ENCODE measurements at regions not wholly inside any gene's neighbourhood (a gene's known extent, or its start where the extent isn't known, plus 50 kb on each side); places are given as distances from the start of the nearest gene placed in this dataset.
"Not testable (repeated sequence)": the region's sequence is repeated elsewhere in the genome, so short reads cannot be mapped to it uniquely, and the experiment has no call there.

GRCh38 chr6:68239034-68239433, 396.0 kb upstream of the ADGRB3 start:
- Histone ChIP-seq H3K4me1 (ENCODE audit: control insufficient read depth, insufficient read depth, low read length) (no peaks in the 10 kb centered on the region), H3K9me3 (ENCODE audit: control insufficient read depth, insufficient read depth, low read length) (no peaks in the 10 kb centered on the region), H3K4me3 (ENCODE audit: low read length) (no peak overlapping the region), H3K27me3 (ENCODE audit: control insufficient read depth, insufficient read depth, low read length) (no peaks in the 10 kb centered on the region), H3K36me3 (ENCODE audit: control insufficient read depth, insufficient read depth, low read length) (no peaks in the 10 kb centered on the region), H3K27ac (ENCODE audit: low read length) (no peak overlapping the region)
- WGBS (ENCODE audit: insufficient coverage, insufficient read length), result 100% methylated on average over 2 of the region's 2 CpGs
- DNase-seq (ENCODE audit: low read depth, low spot score), result no peak

DNA sequence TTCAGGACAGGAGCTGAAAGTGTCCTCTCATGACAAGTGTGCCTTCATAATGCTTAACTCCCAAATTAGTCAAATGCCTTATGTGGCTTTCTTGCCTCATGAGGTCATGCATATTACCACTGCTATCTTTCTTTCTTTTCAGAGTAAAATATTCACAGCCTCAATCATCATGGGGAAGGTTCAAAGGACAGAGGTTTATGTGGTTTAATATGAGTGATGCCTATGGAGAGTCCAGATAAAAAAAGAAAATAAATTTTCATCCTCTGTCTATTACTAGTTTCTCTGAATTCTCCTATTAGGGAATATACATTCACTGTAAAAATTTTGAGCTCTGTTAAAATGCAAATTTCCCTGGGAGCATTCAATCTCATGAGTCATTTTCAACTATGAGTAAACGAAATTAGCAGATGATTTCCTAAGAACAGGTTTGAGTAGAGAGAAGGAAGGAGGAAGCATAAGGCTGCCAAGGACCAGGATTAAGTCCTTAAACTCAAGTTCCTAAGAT, 396.9 kb upstream of the ADGRB3 start:
- no peak for DNase-seq (ENCODE audit: low read depth, low spot score)
- Histone ChIP-seq H3K4me3 (ENCODE audit: low read length) (no peak overlapping the region), H3K27me3 (ENCODE audit: control insufficient read depth, insufficient read depth, low read length) (no peaks in the 10 kb centered on the region), H3K27ac (ENCODE audit: low read length) (no peak overlapping the region), H3K4me1 (ENCODE audit: control insufficient read depth, insufficient read depth, low read length) (no peaks in the 10 kb centered on the region), H3K36me3 (ENCODE audit: control insufficient read depth, insufficient read depth, low read length) (no peaks in the 10 kb centered on the region), H3K9me3 (ENCODE audit: control insufficient read depth, insufficient read depth, low read length) (no peaks in the 10 kb centered on the region)
- no CpG with 5 or more reads among the region's 1 CpG for WGBS (ENCODE audit: insufficient coverage, insufficient read length)

DNA sequence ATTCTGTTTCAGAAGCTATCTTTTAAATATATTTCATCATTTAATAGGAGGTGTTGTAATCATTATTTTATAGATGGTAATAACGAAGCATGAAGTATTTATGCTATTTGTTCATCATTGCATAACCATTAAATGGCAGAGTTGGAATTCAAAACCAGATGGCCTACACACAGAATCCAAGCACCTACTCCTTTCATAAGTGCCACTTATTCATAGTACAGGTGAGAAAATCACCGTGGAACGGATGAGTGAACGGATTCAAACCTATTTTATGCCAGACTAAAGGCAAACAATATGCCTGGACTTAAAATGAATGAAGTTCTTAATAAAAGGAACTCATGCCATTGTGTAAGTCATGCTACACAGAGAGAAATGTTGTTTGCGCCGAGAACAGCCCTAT, 397.9 kb upstream of the ADGRB3 start:
- Histone ChIP-seq H3K9me3 (ENCODE audit: control insufficient read depth, insufficient read depth, low read length) (no peaks in the 10 kb centered on the region), H3K4me1 (ENCODE audit: control insufficient read depth, insufficient read depth, low read length) (no peaks in the 10 kb centered on the region), H3K27ac (ENCODE audit: low read length) (no peak overlapping the region), H3K4me3 (ENCODE audit: low read length) (no peak overlapping the region), H3K36me3 (ENCODE audit: control insufficient read depth, insufficient read depth, low read length) (no peaks in the 10 kb centered on the region), H3K27me3 (ENCODE audit: control insufficient read depth, insufficient read depth, low read length) (no peaks in the 10 kb centered on the region)
- DNase-seq (ENCODE audit: low read depth, low spot score), result no peak
- WGBS (ENCODE audit: insufficient coverage, insufficient read length), result no CpG with 5 or more reads among the region's 6 CpGs

DNA sequence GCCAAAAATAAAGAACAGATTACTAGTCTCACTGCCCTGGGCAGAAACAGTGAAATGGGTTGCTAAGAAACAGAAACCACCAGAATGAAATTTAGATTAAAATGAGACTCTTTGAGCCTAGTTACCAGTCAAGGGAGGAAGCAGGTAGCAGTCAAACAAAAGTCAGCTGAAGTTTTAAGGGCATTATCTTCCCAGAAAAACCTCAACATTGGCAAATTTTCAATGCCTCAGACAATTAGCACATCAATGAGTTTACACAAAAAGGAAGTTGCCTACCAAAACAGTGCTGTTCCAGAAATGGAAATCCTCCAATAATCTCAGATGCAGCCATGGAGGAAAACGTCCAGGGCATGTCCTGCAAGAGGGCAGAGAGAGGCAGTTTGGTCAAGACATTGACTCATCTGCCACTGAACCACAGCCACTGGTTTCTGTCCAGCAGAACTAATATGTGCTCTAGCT, 399.7 kb upstream of the ADGRB3 start:
- no peaks in the 10 kb centered on the region for H3K27me3 ChIP-seq (ENCODE audit: control insufficient read depth, insufficient read depth, low read length)
- WGBS (ENCODE audit: insufficient coverage, insufficient read length), result no CpG with 5 or more reads among the region's 1 CpG
- no peak for DNase-seq (ENCODE audit: low read depth, low spot score)
- no peaks in the 10 kb centered on the region for H3K4me1 ChIP-seq (ENCODE audit: control insufficient read depth, insufficient read depth, low read length)
- H3K27ac ChIP-seq (ENCODE audit: low read length), result no peak overlapping the region
- H3K4me3 ChIP-seq (ENCODE audit: low read length), result no peak overlapping the region
- H3K36me3 ChIP-seq (ENCODE audit: control insufficient read depth, insufficient read depth, low read length), result no peaks in the 10 kb centered on the region
- no peaks in the 10 kb centered on the region for H3K9me3 ChIP-seq (ENCODE audit: control insufficient read depth, insufficient read depth, low read length)

DNA sequence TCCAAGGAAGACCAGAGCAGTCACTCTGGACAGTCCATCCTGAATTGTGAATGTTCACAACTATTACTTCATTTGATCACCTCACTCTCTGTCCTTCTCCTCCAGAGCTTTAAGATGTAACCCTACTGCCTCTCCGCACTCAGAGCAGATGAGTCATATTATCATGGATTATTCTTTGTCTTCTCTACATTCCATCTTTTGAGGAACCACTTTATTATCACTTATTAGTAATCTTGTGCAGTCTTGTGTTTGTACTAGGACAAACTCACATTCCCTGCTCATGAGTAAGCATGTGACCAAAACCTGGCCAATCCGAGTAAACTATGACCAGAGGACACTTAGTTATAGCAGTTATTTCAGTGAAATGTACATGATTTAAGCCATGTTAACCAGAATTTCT, 401.5 kb upstream of the ADGRB3 start:
- DNase-seq (ENCODE audit: low read depth, low spot score), result no peak
- Histone ChIP-seq H3K36me3 (ENCODE audit: control insufficient read depth, insufficient read depth, low read length) (no peaks in the 10 kb centered on the region), H3K27ac (ENCODE audit: low read length) (no peak overlapping the region), H3K9me3 (ENCODE audit: control insufficient read depth, insufficient read depth, low read length) (no peaks in the 10 kb centered on the region), H3K4me1 (ENCODE audit: control insufficient read depth, insufficient read depth, low read length) (no peaks in the 10 kb centered on the region), H3K4me3 (ENCODE audit: low read length) (no peak overlapping the region), H3K27me3 (ENCODE audit: control insufficient read depth, insufficient read depth, low read length) (no peaks in the 10 kb centered on the region)
- no CpG with 5 or more reads among the region's 2 CpGs for WGBS (ENCODE audit: insufficient coverage, insufficient read length)

- Histone ChIP-seq H3K4me3 (ENCODE audit: low read length) (no peak overlapping the region), H3K27me3 (ENCODE audit: control insufficient read depth, insufficient read depth, low read length) (no peaks in the 10 kb centered on the region), H3K4me1 (ENCODE audit: control insufficient read depth, insufficient read depth, low read length) (no peaks in the 10 kb centered on the region), H3K27ac (ENCODE audit: low read length) (no peak overlapping the region), H3K36me3 (ENCODE audit: control insufficient read depth, insufficient read depth, low read length) (no peaks in the 10 kb centered on the region), H3K9me3 (ENCODE audit: control insufficient read depth, insufficient read depth, low read length) (no peaks in the 10 kb centered on the region)
- no peak for DNase-seq (ENCODE audit: low read depth, low spot score)
- no CpG with 5 or more reads among the region's 1 CpG for WGBS (ENCODE audit: insufficient coverage, insufficient read length)
These were observed 405.5 kb upstream of the ADGRB3 start for GRCh38 chr6:68229566-68229965.

GRCh38 chr6:68226460-68226859, 408.6 kb upstream of the ADGRB3 start:
- Histone ChIP-seq H3K9me3 (ENCODE audit: control insufficient read depth, insufficient read depth, low read length) (no peaks in the 10 kb centered on the region), H3K36me3 (ENCODE audit: control insufficient read depth, insufficient read depth, low read length) (no peaks in the 10 kb centered on the region), H3K4me1 (ENCODE audit: control insufficient read depth, insufficient read depth, low read length) (no peaks in the 10 kb centered on the region), H3K27ac (ENCODE audit: low read length) (no peak overlapping the region), H3K27me3 (ENCODE audit: control insufficient read depth, insufficient read depth, low read length) (no peaks in the 10 kb centered on the region), H3K4me3 (ENCODE audit: low read length) (no peak overlapping the region)
- WGBS (ENCODE audit: insufficient coverage, insufficient read length), result no CpG with 5 or more reads among the region's 3 CpGs
- DNase-seq (ENCODE audit: low read depth, low spot score), result no peak

DNA sequence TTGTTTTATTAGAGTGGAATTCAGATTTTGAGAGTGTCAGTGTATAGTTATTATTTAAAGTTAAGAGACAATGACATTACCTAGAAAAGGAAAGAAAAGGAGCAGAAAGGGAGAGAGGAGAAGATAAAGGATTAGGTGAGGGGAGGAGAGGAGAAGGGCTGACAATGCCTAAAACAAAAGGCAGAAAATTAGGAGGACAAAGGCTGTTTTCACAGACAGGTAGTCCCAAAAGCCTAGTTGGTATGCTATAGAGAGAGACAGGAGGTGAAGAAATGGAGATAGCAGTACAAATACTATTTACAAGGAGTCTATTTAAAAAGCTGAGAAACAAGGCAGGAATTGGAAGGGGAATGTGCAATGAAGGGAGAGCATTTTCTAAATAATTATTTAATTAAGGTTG, 409.4 kb upstream of the ADGRB3 start:
- Histone ChIP-seq H3K4me1 (ENCODE audit: control insufficient read depth, insufficient read depth, low read length) (no peaks in the 10 kb centered on the region), H3K9me3 (ENCODE audit: control insufficient read depth, insufficient read depth, low read length) (no peaks in the 10 kb centered on the region), H3K36me3 (ENCODE audit: control insufficient read depth, insufficient read depth, low read length) (no peaks in the 10 kb centered on the region), H3K27ac (ENCODE audit: low read length) (no peak overlapping the region), H3K27me3 (ENCODE audit: control insufficient read depth, insufficient read depth, low read length) (no peaks in the 10 kb centered on the region), H3K4me3 (ENCODE audit: low read length) (no peak overlapping the region)
- no peak for DNase-seq (ENCODE audit: low read depth, low spot score)

DNA sequence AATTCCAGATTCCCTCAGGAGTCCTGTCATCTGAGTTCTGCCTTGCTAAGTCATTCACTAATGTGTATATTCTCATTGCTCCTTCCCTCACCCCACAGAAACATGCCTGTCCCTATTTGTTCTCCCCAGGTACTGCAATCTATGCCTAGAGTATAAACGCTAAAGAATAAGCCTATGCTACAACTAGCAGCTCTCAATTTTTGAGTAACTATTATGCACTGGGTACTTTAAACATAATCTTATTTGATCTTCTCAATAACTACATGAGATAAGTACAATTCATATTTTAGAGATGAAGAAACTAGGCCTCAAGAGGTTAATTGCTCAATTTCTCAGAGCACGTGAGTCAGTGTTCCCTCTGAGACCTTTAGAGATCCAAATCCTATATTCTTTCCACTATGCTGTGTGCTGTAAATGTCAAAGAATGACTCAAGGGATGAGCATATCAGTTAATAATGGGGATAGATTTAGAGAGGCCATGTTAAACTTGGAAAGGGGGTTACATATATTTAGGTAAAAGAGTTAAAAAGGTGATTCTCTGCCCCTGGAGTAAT, 423.8 kb upstream of the ADGRB3 start:
- no peak overlapping the region for H3K27ac ChIP-seq (ENCODE audit: low read length)
- H3K27me3 ChIP-seq (ENCODE audit: control insufficient read depth, insufficient read depth, low read length), result no peaks in the 10 kb centered on the region
- no peaks in the 10 kb centered on the region for H3K9me3 ChIP-seq (ENCODE audit: control insufficient read depth, insufficient read depth, low read length)
- no peak for DNase-seq (ENCODE audit: low read depth, low spot score)
- WGBS (ENCODE audit: insufficient coverage, insufficient read length), result no CpG with 5 or more reads among the region's 2 CpGs
- no peaks in the 10 kb centered on the region for H3K36me3 ChIP-seq (ENCODE audit: control insufficient read depth, insufficient read depth, low read length)
- no peak overlapping the region for H3K4me3 ChIP-seq (ENCODE audit: low read length)
- H3K4me1 ChIP-seq (ENCODE audit: control insufficient read depth, insufficient read depth, low read length), result no peaks in the 10 kb centered on the region

DNA sequence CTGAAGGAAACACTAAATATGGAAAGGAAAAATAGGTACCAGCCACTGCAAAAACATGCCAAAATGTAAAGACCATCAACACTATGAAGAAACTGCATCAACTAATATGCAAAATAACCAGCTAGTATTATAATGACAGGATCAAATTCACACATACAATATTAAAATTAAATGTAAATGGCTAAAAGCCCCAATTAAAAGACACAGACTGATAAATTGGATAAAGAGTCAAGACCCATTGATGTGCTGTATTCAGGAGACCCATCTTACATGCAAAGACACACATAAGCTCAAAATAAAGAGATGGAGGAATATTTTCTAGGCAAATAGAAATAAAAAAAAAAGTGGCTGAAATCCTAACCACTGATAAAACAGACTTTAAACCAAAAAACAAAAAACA, 427.5 kb upstream of the ADGRB3 start:
- DNase-seq (ENCODE audit: low read depth, low spot score); H3K27ac ChIP-seq (ENCODE audit: low read length); H3K4me3 ChIP-seq (ENCODE audit: low read length); H3K27me3 ChIP-seq (ENCODE audit: control insufficient read depth, insufficient read depth, low read length); H3K9me3 ChIP-seq (ENCODE audit: control insufficient read depth, insufficient read depth, low read length); H3K36me3 ChIP-seq (ENCODE audit: control insufficient read depth, insufficient read depth, low read length); H3K4me1 ChIP-seq (ENCODE audit: control insufficient read depth, insufficient read depth, low read length): not testable (repeated sequence)

- no peak overlapping the region for H3K27ac ChIP-seq (ENCODE audit: low read length)
- H3K36me3 ChIP-seq (ENCODE audit: control insufficient read depth, insufficient read depth, low read length), result no peaks in the 10 kb centered on the region
- H3K4me1 ChIP-seq (ENCODE audit: control insufficient read depth, insufficient read depth, low read length), result no peaks in the 10 kb centered on the region
- H3K27me3 ChIP-seq (ENCODE audit: control insufficient read depth, insufficient read depth, low read length), result no peaks in the 10 kb centered on the region
- no peak for DNase-seq (ENCODE audit: low read depth, low spot score)
- no peak overlapping the region for H3K4me3 ChIP-seq (ENCODE audit: low read length)
- H3K9me3 ChIP-seq (ENCODE audit: control insufficient read depth, insufficient read depth, low read length), result no peaks in the 10 kb centered on the region
These were observed 434.2 kb upstream of the ADGRB3 start for GRCh38 chr6:68200929-68201328.

All from iPS DF 6.9 (cell line).